ENCODE measurements at regions not wholly inside any gene's neighbourhood (a gene's known extent, or its start where the extent isn't known, plus 50 kb on each side); places are given as distances from the start of the nearest gene placed in this dataset.

DNA sequence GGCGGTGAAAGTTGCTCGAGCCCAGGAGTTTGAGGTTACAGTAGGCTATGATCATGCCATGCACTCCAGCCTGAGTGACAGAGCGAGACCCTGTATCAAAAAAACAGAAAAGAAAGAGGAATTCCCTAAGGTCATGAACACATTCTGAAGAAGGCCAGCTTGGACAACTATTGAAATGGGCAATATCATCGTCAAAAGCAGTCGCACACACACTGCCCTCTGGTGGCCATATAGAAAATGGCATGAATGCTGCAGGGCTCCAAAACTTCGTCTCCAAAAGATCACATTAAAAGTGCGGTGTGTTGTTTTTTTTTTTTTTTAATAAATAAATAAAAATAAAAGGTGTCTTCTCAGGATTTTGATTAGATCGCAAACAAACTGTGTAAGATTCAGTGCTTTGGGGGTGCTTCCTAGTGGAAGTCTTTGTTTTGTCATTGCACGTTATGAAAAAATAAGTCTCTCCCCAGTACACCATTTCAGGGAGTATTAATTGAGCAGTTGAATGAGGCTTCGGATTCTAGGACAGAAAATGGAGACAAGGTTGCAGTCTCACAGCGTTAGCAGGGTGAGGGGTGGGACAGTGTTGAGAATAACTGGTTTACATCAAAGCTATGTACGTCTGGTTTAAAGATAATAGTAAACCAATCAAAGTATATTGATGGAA lies 87.5 kb upstream of the FMN2 start:
- TF ChIP-seq POLR2A (IDR thresholded peaks at IDR 0.05), result no peak
- TF ChIP-seq, protein P1, sequence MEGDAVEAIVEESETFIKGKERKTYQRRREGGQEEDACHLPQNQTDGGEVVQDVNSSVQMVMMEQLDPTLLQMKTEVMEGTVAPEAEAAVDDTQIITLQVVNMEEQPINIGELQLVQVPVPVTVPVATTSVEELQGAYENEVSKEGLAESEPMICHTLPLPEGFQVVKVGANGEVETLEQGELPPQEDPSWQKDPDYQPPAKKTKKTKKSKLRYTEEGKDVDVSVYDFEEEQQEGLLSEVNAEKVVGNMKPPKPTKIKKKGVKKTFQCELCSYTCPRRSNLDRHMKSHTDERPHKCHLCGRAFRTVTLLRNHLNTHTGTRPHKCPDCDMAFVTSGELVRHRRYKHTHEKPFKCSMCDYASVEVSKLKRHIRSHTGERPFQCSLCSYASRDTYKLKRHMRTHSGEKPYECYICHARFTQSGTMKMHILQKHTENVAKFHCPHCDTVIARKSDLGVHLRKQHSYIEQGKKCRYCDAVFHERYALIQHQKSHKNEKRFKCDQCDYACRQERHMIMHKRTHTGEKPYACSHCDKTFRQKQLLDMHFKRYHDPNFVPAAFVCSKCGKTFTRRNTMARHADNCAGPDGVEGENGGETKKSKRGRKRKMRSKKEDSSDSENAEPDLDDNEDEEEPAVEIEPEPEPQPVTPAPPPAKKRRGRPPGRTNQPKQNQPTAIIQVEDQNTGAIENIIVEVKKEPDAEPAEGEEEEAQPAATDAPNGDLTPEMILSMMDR (IDR thresholded peaks at IDR 0.05), result peak in 6 of 7 experiments; percentile 31 to 80 (median 41)
